HCT116 (cell line): ENCODE measurements at regions not wholly inside any gene's neighbourhood (a gene's known extent, or its start where the extent isn't known, plus 50 kb on each side); places are given as distances from the start of the nearest gene placed in this dataset.

Source experiments
- ATAC-seq: fragments of 200-7000 bp; cut with Tn5 transposase; 2 replicates; pipeline ENCODE4 v1.9.1; 2020; ENCODE audit warnings: mild to moderate bottlenecking, moderate library complexity
- BruUV-seq: library from RNA; stranded (reverse); fragments of 400-500 nt; replicated peaks from 2 replicates; lab custom pipeline; 2021; lab: Mats Ljungman, UMichigan
- CTCF ChIA-PET: fragments of 300-600 bp; sonication (Branson Sonifier 250); formaldehyde crosslinking; loops from one replicate; lab custom pipeline; 2021; ENCODE audit warnings: antibody characterized with exemption; lab: Charles Lee
- POLR2A ChIA-PET: fragments of 300-600, 350-600 bp; sonication (Branson Sonifier 250); formaldehyde crosslinking; loops from one replicate; lab custom pipeline; 2021; ENCODE audit warnings: antibody characterized with exemption; lab: Charles Lee
- RAD21 ChIA-PET, 2 experiments: fragments of 300-600 bp; sonication (Branson Sonifier 250); formaldehyde crosslinking; loops; one replicate each; lab custom pipeline; 2023; ENCODE audit warnings: low total read pairs in 2 of 2; ENCODE audit not compliant: uncharacterized antibody in 2 of 2, unreplicated experiment in 2 of 2, low non-redundant PET in 1 of 2; lab: Charles Lee
- DNase-seq: peaks from one replicate; pipeline ENCODE4 v3.0.0-alpha.2; 2010; ENCODE audit warnings: low read depth, low spot score
- H2AFZ ChIP-seq: fragments of 200-600 bp; shearing (Covaris generic), sonication (generic); 2 replicates; pipeline ENCODE4 v1.6.1; 2017; ENCODE audit warnings: low read depth, mixed run types, mixed read lengths, antibody characterized with exemption, low read length; ENCODE audit not compliant: poor library complexity, severe bottlenecking
- H3K27ac ChIP-seq: 2 replicates; pipeline ENCODE4 v1.5.1; 2012; ENCODE audit warnings: low read depth, low read length
- H3K27me3 ChIP-seq: fragments of 200-600 bp; sonication (generic); 2 replicates; pipeline ENCODE4 v1.6.1; 2016; ENCODE audit warnings: mixed run types, low read length, mixed read lengths; ENCODE audit not compliant: insufficient read depth
- H3K36me3 ChIP-seq, 2 experiments: fragments of 200-500 bp in 1 of 2; fragments of 200-600 bp in 1 of 2; sonication (Bioruptor generic) in 1 of 2; sonication (generic) in 1 of 2; 2 replicates each; pipeline versions ENCODE4 v1.5.1 to v1.6.1; 2014 to 2016; ENCODE audit warnings: low read length in 2 of 2, inconsistent platforms in 1 of 2, mixed read lengths in 1 of 2, mixed run types in 1 of 2; ENCODE audit not compliant: insufficient read depth in 2 of 2, control insufficient read depth in 1 of 2
- H3K4me1 ChIP-seq, 2 experiments: fragments of 200-600 bp in 1 of 2; sonication (generic) in 1 of 2; 2 replicates each; pipeline versions ENCODE4 v1.5.1 to v1.6.1; 2012 to 2017; ENCODE audit warnings: low read length in 2 of 2, inconsistent platforms in 1 of 2, mild to moderate bottlenecking in 1 of 2, mixed read lengths in 1 of 2, mixed run types in 1 of 2, moderate library complexity in 1 of 2; ENCODE audit not compliant: insufficient read depth in 2 of 2, control insufficient read depth in 1 of 2
- H3K4me2 ChIP-seq: fragments of 200-600 bp; sonication (generic); 2 replicates; pipeline ENCODE4 v1.6.1; 2017; ENCODE audit warnings: mixed run types, low read length, mixed read lengths
- H3K4me3 ChIP-seq, 2 experiments: fragments of 200-600 bp in 1 of 2; sonication (generic) in 1 of 2; replicated peaks in 1 of 2; 2 replicates each; pipeline ENCODE4 v1.5.1; 2011 to 2016; ENCODE audit warnings: low read length in 2 of 2, control low read depth in 1 of 2, low read depth in 1 of 2, mild to moderate bottlenecking in 1 of 2, mixed read lengths in 1 of 2, mixed run types in 1 of 2
- H3K79me2 ChIP-seq: fragments of 200-600 bp; sonication (generic); 2 replicates; pipeline ENCODE4 v1.6.1; 2017; ENCODE audit warnings: mild to moderate bottlenecking, mixed run types, low read length, moderate library complexity, mixed read lengths; ENCODE audit not compliant: insufficient read depth
- H3K9ac ChIP-seq: fragments of 200-600 bp; sonication (generic); 2 replicates; pipeline ENCODE4 v1.6.1; 2016; ENCODE audit warnings: low read length, mixed read lengths
- H3K9me2 ChIP-seq: fragments of 200-600 bp; sonication (generic), shearing (Covaris generic); 2 replicates; pipeline ENCODE4 v1.6.1; 2017; ENCODE audit warnings: mixed run types, mild to moderate bottlenecking, moderate library complexity; ENCODE audit not compliant: insufficient read depth
- H3K9me3 ChIP-seq, 2 experiments: fragments of 200-500 bp in 1 of 2; fragments of 200-600 bp in 1 of 2; sonication (Bioruptor generic) in 1 of 2; sonication (generic) in 1 of 2; 2 replicates each; pipeline ENCODE4 v1.6.1; 2014 to 2017; ENCODE audit warnings: low read length in 2 of 2, mixed read lengths in 2 of 2, inconsistent platforms in 1 of 2, low read depth in 1 of 2, mild to moderate bottlenecking in 1 of 2, mixed run types in 1 of 2, moderate library complexity in 1 of 2; ENCODE audit not compliant: control insufficient read depth in 1 of 2, insufficient read depth in 1 of 2
- H4K20me1 ChIP-seq: fragments of 200-600 bp; sonication (generic), shearing (Covaris generic); 2 replicates; pipeline ENCODE4 v1.6.1; 2017; ENCODE audit warnings: mixed run types, mild to moderate bottlenecking, moderate library complexity; ENCODE audit not compliant: insufficient read depth
- CEBPB ChIP-seq: IDR thresholded peaks from 2 replicates; pipeline ENCODE4 v1.6.1; 2012; ENCODE audit warnings: low read depth
- ELF1 ChIP-seq: IDR thresholded peaks from 2 replicates; pipeline ENCODE4 v1.6.1; 2012; ENCODE audit warnings: low read depth, borderline replicate concordance
- POLR2AphosphoS5 ChIP-seq: IDR thresholded peaks from 2 replicates; pipeline ENCODE4 v1.6.1; 2011; ENCODE audit warnings: mild to moderate bottlenecking, low read depth, low read length, moderate library complexity
- RAD21 ChIP-seq: IDR thresholded peaks from 2 replicates; pipeline ENCODE4 v1.6.1; 2012; ENCODE audit warnings: low read depth, mild to moderate bottlenecking
- SIN3A ChIP-seq: IDR thresholded peaks from 2 replicates; pipeline ENCODE4 v1.6.1; 2012; ENCODE audit warnings: low read depth
- TCF7L2 ChIP-seq: IDR thresholded peaks from 2 replicates; pipeline ENCODE4 v1.7.0; 2011; ENCODE audit warnings: borderline replicate concordance, inconsistent platforms; ENCODE audit not compliant: insufficient read depth, insufficient read length; ENCODE audit errors: extremely low read depth
- intact Hi-C: fragments of 100-400 bp; cut with micrococcal nuclease; formaldehyde crosslinking; loops from 2 replicates; pipeline ENCODE4 v1.10.0; 2022

GRCh38 chr2:16118611-16119590, 178.6 kb downstream of the MYCN start:
- ChIA-PET POLR2A (no interaction called here), RAD21 (no interaction called here), CTCF (no interaction called here)
- no peak overlapping the region for H2AFZ ChIP-seq
- no peaks in the 10 kb centered on the region for H3K79me2 ChIP-seq
- DNase-seq (no peak), ATAC-seq (no peak)
- no peaks in the 10 kb centered on the region for H4K20me1 ChIP-seq
- no peaks in the 10 kb centered on the region for H3K9me2 ChIP-seq
- no peak overlapping the region for H3K4me2 ChIP-seq
- H3K27ac ChIP-seq, result no peak overlapping the region
- H3K9me3 ChIP-seq, result no peaks in the 10 kb centered on the region
- no peak overlapping the region for H3K4me3 ChIP-seq
- no peak for TF ChIP-seq ELF1
- no peak overlapping the region for H3K9ac ChIP-seq
- no TSS peak for BruUV-seq
- H3K27me3 ChIP-seq, result no peaks in the 10 kb centered on the region
- intact Hi-C loops, result no loop called here
- H3K36me3 ChIP-seq, result no peaks in the 10 kb centered on the region
- H3K4me1 ChIP-seq, result no peaks in the 10 kb centered on the region

- ChIA-PET POLR2A (interaction anchor here (0.7 kb wide), 1 partner anchor 205 kb away, joined by 3 read pairs; no protein-coding TSS in a partner anchor), CTCF (no interaction called here), RAD21 (no interaction called here)
Observed at GRCh38 chr2:16117791-16118610, 177.7 kb downstream of the MYCN start.

More at GRCh38 chr2:16117791-16118610, 177.7 kb downstream of the MYCN start:
- Histone ChIP-seq H4K20me1 (no peaks in the 10 kb centered on the region), H3K79me2 (no peaks in the 10 kb centered on the region), H3K27ac (no peak overlapping the region), H3K4me3 (no peak overlapping the region), H2AFZ (no peak overlapping the region), H3K9me3 (no peaks in the 10 kb centered on the region), H3K9me2 (no peaks in the 10 kb centered on the region), H3K36me3 (no peaks in the 10 kb centered on the region), H3K27me3 (no peaks in the 10 kb centered on the region), H3K4me1 (no peaks in the 10 kb centered on the region), H3K9ac (no peak overlapping the region), H3K4me2 (no peak overlapping the region)
- intact Hi-C loops, result no loop called here
- TF ChIP-seq RAD21 (no peak), SIN3A (no peak), CEBPB (no peak), ELF1 (no peak), POLR2AphosphoS5 (no peak), TCF7L2 (no peak)
- ATAC-seq, result no peak
- BruUV-seq, result no TSS peak
- no peak for DNase-seq
